GM12878 (cell line): ENCODE measurements at regions not wholly inside any gene's neighbourhood (a gene's known extent, or its start where the extent isn't known, plus 50 kb on each side); places are given as distances from the start of the nearest gene placed in this dataset.

Experiments
- EZH2 ChIP-seq: IDR thresholded peaks from 2 replicates; pipeline ENCODE4 v1.6.1; 2012; ENCODE audit warnings: low read depth, mild to moderate bottlenecking, control low read depth, inconsistent platforms, low read length, borderline replicate concordance; ENCODE audit not compliant: control insufficient read depth
- GABPA ChIP-seq: IDR thresholded peaks from 2 replicates; pipeline ENCODE4 v1.6.1; 2014; ENCODE audit warnings: antibody characterized with exemption, low read depth, mild to moderate bottlenecking, inconsistent platforms
- JUND ChIP-seq: IDR thresholded peaks from 2 replicates; pipeline ENCODE4 v1.6.1; 2012; ENCODE audit warnings: low read depth, mild to moderate bottlenecking, low read length, improper control_type of control experiment, moderate library complexity
- PAX8 ChIP-seq: fragments of 450-650 bp; IDR thresholded peaks from 2 replicates; pipeline ENCODE4 v1.6.1; 2017; ENCODE audit warnings: mild to moderate bottlenecking, moderate library complexity
- SREBF1 ChIP-seq: IDR thresholded peaks from 2 replicates; pipeline ENCODE4 v1.6.1; 2012; ENCODE audit warnings: mild to moderate bottlenecking, low read length
- TF ChIP-seq, protein P1 (sequence below): IDR thresholded peaks from 2 replicates; pipeline ENCODE4 v1.6.1; 2011; ENCODE audit warnings: borderline replicate concordance, low read depth, mild to moderate bottlenecking, moderate library complexity, mixed read lengths, low read length; ENCODE audit not compliant: insufficient read depth; ENCODE audit errors: extremely low read length

DNA sequence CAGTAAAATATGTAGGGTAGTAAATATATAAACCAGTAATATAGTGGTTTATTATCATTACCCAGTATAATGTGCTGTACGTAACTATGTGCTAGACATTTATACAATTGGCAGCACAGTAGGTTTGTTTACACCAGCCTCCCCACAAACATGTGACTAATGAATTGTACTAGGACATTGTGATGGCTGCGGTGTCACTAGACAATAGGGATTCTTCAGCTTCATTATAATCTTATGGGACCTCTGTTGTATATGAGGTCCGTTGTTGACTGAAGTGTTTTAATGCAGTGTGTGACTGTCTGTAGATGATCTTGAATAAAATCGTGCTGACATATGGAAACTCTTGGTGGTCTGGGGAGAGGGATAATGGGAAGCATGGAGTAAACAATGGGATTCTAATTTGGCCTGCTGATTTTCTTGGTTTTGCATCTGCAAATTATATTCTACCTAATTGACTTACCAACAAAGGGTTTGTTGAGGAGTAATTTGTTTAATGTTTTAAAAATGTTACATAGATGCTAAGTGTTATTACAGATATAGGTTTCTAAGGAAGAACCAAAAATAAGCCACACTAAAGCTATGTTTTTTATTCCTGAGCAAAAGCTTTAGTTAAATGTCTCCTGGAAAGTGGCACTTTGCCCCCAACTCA, 496.5 kb upstream of the TBL1XR1 start:
- TF ChIP-seq SREBF1 (no peak), PAX8 (no peak), JUND (no peak), EZH2 (no peak), GABPA (no peak)
- TF ChIP-seq, protein P1, sequence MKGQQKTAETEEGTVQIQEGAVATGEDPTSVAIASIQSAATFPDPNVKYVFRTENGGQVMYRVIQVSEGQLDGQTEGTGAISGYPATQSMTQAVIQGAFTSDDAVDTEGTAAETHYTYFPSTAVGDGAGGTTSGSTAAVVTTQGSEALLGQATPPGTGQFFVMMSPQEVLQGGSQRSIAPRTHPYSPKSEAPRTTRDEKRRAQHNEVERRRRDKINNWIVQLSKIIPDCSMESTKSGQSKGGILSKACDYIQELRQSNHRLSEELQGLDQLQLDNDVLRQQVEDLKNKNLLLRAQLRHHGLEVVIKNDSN: no peak
